ENCODE measurements at regions not wholly inside any gene's neighbourhood (a gene's known extent, or its start where the extent isn't known, plus 50 kb on each side); places are given as distances from the start of the nearest gene placed in this dataset.
"Not testable (repeated sequence)": the region's sequence is repeated elsewhere in the genome, so short reads cannot be mapped to it uniquely, and the experiment has no call there.

GRCh38 chr22:26770624-26771023 lies 113.2 kb downstream of the MIAT start:
- DNase-seq: no peak

- DNase-seq: not testable (repeated sequence)
Observed at GRCh38 chr22:26773054-26773453, 115.7 kb downstream of the MIAT start.

- no peak for DNase-seq
Observed at GRCh38 chr22:26775394-26775793, 118.0 kb downstream of the MIAT start.

- no peak for DNase-seq
Observed at GRCh38 chr22:26777156-26777801, 119.9 kb downstream of the MIAT start.

GRCh38 chr22:26778372-26778771 lies 121.0 kb downstream of the MIAT start:
- DNase-seq: no peak

- no peak for DNase-seq
Observed at GRCh38 chr22:26779108-26779507, 121.7 kb downstream of the MIAT start.

GRCh38 chr22:26779929-26780328 lies 122.5 kb downstream of the MIAT start:
- no peak for DNase-seq

- DNase-seq: no peak
Observed at GRCh38 chr22:26780521-26780920, 123.1 kb downstream of the MIAT start.

- no peak for DNase-seq
Observed at GRCh38 chr22:26781062-26781461, 123.7 kb downstream of the MIAT start.

GRCh38 chr22:26781596-26781995 lies 124.2 kb downstream of the MIAT start:
- no peak for DNase-seq

GRCh38 chr22:26783885-26784284 lies 126.5 kb downstream of the MIAT start:
- no peak for DNase-seq

GRCh38 chr22:26784772-26785171 lies 127.4 kb downstream of the MIAT start:
- no peak for DNase-seq

GRCh38 chr22:26785932-26786331 lies 128.5 kb downstream of the MIAT start:
- DNase-seq: no peak

- no peak for DNase-seq
Observed at GRCh38 chr22:26786398-26786797, 129.0 kb downstream of the MIAT start.

- DNase-seq: no peak
Observed at GRCh38 chr22:26789951-26790350, 132.6 kb downstream of the MIAT start.

- no peak for DNase-seq
Observed at GRCh38 chr22:26792522-26792921, 135.1 kb downstream of the MIAT start.

GRCh38 chr22:26796785-26797184 lies 139.4 kb downstream of the MIAT start:
- no peak for DNase-seq

- peak in 1 of 2 experiments; percentile 12 for DNase-seq
Observed at GRCh38 chr22:26797910-26798309, 140.5 kb downstream of the MIAT start.

- no peak for DNase-seq
Observed at GRCh38 chr22:26798462-26799065, 141.2 kb downstream of the MIAT start.

GRCh38 chr22:26800858-26801257 lies 143.5 kb downstream of the MIAT start:
- DNase-seq: no peak

GRCh38 chr22:26801449-26801848 lies 144.1 kb downstream of the MIAT start:
- no peak for DNase-seq

- no peak for DNase-seq
Observed at GRCh38 chr22:26804315-26804714, 146.9 kb downstream of the MIAT start.

- DNase-seq: no peak
Observed at GRCh38 chr22:26804911-26805539, 147.6 kb downstream of the MIAT start.

GRCh38 chr22:26806445-26807175 lies 149.2 kb downstream of the MIAT start:
- no peak for DNase-seq

Data from SHP77 (cell line).